ENCODE measurements at regions not wholly inside any gene's neighbourhood (a gene's known extent, or its start where the extent isn't known, plus 50 kb on each side); places are given as distances from the start of the nearest gene placed in this dataset.
"Not testable (repeated sequence)": the region's sequence is repeated elsewhere in the genome, so short reads cannot be mapped to it uniquely, and the experiment has no call there.

DNA sequence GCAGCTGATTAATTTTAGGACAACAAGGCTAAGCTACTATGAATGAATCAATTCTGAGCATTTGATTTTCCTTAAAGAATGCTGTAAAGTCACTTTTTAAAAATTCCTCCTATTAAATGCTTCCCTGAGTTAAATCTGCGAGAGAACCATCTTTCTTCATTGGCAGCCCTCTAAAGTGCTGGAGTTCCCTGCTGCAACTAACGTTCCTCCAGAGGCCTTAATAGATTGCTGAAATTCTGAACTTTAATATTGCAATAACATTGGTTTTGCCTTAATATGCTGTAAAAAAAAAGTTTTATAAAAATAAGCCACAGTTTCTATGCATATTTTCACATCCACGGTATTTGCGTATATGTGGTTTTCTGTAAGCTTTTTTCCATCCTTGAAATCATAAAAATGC is 298.0 kb upstream of the PIK3R1 start:
- no peak for DNase-seq

DNA sequence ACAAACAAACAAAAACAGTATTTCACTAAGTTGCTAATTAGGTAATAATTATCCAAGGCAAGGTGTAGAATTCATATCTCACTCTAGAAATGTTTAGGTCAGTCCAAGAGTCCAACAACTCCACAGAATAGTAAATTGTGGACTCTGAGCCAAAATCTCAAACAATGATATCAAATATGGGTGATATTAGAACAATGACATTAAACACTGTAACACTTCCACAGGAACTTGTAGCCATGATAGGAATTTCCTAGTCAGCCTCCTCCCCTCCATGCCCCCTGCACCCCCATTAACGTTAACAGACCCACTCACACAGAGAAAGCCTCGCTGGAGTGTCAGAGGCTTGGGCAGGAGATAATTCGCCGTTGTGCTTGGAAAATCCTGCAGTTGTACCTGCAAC is 305.0 kb upstream of the PIK3R1 start:
- no peak for DNase-seq

DNA sequence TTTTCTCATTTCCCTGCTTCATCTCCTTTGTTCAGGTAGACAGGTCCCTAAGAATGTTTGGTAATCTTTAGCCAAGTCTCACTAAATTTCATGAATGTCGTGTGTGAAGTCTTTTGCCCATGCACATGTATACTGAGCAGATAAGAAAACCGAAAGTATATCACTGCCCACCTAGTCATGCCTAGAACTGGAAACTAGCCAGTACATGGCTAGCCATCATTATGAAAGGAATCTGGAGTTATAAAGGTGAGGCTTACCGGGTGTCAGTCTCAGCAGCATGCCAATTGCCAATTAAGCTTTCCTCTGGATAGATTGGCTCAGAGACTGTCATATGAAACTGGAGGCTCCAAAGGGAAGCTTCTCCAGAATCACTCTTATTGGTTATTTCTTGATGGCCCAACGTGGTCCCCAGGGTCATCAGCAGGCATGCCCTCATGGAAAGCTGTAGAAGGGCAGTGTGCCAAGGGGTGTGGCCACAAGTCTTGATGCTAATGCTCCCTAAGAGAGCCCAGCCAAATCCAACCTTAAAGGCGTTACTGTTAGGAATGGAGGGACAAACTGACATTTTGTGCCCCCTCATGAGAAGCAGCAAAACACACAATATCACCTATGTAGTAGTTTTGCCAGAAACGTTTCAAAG is 307.3 kb upstream of the PIK3R1 start:
- DNase-seq, result no peak

DNA sequence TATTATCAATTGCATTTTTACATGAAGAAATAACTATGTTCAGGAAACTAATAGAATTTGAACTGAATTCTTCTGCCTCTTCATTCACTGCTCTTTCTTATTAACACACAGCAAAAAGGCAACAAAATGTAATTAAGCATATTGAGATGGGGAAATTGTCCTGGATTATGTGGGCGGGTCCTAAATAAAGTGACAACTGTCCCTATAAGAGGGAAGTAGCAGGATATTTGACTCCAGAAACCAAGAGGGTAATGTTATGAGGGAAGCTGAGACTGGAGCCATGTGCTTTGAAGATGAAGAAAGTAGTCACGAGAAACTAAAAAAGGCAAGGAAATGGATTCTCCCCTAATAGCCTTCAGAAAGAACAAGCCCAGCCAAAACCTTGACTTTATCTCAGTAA is 311.2 kb upstream of the PIK3R1 start:
- no peak for DNase-seq

DNA sequence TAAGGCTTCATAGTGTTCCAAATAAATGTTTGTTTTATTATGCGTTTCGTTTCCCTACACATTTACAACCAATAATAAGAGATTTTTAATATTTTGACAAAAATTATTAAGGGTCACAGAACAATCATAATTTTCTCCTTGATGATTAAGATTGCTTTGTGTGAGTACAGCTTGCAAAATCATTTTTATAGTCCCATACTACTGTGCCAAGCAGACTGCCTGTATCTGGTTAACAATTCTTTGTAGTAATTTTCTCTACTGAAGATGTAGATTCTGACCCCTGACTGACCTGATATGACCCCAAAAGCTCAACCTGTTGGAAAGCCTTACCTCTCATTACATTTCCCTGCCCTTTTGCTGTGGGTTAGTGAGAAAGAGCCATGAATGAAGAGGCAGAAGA is 311.9 kb upstream of the PIK3R1 start:
- no peak for DNase-seq

DNA sequence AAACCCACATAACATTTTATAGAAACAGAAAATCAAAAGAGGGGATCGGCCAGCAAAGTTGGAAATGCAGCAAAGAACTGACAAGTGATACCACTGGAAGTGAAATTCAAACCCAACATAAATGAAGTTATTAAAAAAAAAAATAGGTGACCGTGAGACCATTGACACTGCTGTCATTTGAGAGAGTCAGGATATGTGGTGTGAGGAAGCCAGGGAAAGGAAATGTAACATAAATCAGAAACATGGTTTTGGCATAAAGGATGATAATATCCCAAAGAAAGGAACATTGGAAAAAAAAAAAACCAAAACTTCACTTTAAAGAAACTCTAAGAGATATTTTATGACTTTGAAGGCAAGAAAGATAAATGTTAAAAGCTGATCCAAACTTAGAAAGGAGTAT is 312.4 kb upstream of the PIK3R1 start:
- no peak for DNase-seq

DNA sequence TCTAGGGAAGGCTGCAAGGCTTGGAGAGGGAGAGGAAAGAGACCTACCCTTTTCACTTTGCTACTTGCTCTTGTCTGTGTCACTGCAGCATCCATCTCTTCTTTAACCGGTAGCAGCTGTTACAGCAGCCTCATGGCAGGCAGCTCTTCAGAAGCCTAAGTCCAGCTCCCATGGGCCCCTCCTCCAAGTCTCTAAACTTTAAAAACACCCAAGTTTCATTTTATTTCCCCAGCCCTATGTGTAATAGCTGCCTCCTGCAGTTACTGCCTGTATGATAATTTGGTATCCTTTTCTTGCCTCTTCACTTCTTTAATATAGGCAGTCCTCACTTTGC is 313.1 kb upstream of the PIK3R1 start:
- DNase-seq, result no peak

DNA sequence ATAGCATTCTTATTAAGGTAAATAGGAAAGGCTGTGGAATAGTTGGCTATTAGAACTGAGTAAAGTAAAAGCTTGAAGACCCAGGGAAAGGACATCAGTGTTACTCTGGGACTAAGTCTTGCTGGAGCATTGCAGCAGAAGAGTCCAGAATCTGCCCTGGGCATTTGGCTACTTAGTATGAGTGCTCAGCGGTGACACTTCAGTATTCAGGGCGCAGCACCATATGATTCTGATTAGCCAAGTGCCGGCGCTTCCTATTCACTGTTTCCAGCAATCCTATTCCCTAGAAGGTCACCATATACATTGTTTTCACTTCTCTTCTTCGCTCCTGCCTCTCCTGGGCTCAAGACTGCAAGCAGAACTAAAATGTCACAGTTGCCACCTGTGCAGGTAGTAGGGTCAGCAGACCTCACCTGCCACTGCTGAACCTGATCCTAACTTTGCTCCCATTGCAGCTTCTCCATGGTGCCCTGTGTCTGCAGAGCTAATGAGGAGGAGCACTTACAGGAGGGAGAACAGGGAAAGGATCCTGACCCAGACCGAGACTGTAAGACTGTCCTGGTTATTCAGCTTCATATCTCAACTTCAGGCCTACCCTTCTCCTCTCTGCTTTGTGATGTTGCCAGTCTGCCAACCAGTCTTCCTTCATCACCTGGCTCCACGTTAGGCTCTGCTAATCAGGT is 313.6 kb upstream of the PIK3R1 start:
- no peak for DNase-seq

DNA sequence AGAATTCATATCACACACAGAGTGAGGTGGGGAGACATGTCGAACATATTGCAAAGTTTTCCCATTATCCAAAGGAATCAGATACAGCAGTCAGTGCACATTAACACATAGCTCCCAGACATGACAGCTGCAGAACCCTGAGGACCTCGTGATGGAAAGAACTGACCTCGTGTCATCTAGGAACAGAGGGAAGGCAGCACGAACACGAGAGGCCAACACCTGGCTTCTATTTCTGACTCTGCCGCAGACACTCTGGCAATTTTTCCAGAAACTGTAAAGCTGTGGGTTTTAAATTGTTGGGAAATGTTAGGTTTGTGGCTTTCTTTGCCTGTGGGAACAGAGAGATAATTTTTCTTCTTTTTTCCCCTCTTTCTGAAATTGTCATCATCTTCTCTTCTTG is 315.0 kb upstream of the PIK3R1 start:
- DNase-seq, result no peak

DNA sequence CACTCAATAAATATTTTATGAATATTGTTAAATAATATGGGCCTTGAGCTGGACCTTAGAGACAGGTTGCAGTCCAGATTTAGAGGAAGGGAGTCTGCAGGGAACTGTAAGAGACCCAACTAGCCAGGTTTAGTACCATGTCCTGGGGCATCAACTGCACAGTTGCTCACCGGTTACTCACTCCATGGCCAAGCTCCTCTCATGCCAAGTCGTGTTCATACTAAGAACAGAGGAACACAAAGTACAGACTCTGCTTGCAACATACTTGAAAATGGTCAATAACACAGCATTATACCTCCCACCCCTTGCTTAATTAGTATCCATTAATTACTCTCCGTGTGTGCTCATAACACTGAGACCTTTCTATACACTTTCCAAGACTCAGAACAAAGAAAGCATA is 317.6 kb upstream of the PIK3R1 start:
- no peak for DNase-seq

DNA sequence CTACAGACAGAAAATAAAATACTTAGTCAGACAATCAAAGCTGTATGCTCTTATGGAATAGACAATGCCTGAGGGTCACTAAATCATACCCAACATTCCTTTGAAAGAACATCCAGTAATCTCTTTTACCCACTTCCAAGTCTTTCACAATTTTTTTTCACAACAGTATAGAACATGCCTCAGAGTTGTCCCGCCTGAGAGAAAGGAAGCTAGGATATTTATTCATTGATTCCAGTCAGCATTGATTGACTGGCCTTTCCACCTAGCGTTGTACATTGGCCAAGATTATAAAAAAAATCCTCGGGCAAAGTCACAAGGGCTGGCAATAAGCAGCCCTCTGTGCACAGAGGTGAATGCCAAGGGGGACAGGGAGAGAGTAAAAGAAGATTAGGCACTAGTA is 318.1 kb upstream of the PIK3R1 start:
- no peak for DNase-seq

DNA sequence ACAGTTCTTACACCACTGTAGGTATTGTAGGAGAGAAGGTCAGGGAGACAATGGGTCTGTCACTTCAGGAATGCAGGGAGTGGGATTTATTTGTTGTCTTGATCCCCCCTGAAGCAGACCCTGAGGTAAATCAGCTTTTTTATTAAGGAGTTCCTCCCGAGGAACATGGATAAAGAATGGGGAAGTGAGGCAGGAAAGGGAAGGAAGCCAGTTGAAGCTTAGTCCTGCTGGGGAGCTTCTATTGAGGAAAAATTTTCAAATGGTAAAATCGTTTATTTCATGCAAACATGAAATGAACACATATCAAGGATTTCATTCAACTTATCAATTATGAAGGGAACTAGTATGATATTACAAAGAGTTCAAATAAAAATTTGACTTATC is 318.6 kb upstream of the PIK3R1 start:
- no peak for DNase-seq

DNA sequence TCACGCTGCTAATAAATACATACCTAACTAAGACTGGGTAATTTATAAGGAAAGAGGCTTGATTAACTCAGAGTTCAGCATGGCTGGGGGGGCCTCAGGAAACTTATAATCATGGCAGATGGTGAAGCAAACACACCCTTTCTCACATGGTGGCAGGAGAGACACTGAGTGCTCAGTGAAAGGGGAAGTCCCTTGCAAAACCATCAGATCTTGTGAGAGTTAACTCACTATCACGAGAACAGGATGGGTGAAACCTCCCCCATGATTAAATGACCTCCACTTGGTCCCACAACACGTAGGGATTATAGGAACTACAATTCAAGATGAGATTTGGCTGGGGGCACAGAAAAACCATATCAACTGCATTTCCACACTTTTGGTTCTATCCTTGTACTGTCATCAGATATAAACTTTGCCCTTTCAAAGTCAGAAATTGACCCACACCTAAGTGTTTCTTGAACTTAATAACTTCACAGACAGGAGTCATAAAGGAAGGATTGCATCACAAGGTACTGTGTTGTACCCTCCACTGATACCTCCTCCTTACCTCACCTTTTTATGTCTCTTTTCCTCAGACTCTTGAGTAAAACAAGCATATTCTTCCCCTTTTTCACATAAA is 319.1 kb upstream of the PIK3R1 start:
- DNase-seq, result no peak

DNA sequence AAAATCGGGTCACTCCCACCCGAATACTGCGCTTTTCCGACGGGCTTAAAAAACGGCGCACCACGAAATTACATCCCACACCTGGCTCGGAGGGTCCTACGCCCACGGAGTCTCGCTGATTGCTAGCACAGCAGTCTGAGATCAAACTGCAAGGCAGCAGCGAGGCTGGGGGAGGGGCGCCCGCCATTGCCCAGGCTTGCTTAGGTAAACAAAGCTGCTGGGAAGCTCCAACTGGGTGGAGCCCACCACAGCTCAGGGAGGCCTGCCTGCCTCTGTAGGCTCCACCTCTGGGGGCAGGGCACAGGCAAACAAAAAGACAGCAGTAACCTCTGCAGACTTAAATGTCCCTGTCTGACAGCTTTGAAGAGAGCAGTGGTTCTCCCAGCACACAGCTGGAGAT is 325.7 kb upstream of the PIK3R1 start:
- not testable (repeated sequence) for DNase-seq

DNA sequence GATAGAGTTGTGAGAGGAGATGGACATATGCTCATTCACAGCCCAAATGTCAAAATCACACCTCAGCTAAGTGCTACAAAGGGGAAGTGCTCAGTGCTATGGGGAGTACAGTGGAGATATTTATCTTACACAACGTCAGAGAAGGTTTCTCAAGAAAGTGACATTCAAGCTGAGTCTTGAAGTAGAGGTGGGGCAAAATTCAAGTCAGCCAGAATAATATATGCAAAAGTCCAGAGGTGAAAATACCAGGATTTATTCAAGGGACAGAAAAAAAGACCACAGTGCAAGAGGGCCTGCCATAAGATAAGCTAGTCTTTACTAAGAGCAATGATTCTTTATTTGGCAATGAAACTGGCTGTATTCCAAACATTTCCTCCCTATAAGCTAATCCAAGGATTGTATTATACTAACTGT is 327.8 kb upstream of the PIK3R1 start:
- no peak for DNase-seq

DNA sequence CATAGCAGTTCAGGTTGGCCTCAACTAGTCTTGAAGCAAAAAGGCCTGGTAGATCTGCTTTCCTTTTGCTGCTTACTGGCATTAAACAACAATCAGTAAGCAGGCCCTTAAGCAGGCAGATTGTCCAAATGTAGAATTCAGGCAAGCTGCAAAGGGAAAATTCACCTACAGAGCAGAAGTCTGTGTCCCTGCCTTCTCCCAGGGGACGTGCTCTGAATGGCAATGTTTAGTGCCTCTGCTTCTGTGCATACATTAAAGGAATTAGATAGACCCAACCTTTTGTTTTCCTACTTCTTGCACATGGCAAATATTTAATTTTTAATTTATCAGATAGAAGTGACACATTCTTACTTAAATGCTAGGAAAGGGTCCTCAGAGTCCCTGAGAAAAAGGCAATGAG is 328.8 kb upstream of the PIK3R1 start:
- no peak for DNase-seq

DNA sequence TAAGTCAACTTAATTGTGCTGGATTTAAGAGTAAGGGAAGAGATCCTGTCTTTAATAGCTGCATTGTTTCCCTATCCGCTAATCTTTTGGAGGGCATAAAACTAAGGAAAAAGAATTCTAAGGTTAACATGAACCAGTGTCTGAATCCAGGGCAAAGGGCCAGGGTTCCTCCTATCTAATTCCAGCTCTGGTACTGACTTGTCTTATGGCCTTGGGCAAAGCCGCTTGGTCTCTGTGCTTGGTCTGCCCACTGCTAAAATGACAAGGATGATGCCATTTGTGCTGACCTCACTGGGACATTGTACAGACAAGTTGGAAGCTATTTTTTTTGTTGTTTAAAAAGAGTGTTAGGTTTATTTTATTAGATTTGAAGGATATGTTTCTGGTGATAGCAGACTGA is 334.7 kb upstream of the PIK3R1 start:
- no peak for DNase-seq

DNA sequence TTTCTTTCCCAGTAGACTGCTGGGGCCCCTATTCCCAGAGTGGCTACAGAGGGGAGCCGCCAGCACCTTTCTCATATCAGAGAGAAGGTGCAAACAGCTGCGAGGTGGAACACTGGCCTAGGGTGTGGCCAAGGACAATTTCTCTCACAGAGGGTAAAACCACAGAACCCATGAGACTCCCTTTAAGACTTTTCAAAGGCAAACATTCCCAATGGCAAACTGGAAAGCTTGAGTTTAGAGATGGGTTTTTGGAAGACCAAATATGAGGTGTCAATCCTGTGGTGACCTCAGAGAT is 335.1 kb upstream of the PIK3R1 start:
- no peak for DNase-seq

DNA sequence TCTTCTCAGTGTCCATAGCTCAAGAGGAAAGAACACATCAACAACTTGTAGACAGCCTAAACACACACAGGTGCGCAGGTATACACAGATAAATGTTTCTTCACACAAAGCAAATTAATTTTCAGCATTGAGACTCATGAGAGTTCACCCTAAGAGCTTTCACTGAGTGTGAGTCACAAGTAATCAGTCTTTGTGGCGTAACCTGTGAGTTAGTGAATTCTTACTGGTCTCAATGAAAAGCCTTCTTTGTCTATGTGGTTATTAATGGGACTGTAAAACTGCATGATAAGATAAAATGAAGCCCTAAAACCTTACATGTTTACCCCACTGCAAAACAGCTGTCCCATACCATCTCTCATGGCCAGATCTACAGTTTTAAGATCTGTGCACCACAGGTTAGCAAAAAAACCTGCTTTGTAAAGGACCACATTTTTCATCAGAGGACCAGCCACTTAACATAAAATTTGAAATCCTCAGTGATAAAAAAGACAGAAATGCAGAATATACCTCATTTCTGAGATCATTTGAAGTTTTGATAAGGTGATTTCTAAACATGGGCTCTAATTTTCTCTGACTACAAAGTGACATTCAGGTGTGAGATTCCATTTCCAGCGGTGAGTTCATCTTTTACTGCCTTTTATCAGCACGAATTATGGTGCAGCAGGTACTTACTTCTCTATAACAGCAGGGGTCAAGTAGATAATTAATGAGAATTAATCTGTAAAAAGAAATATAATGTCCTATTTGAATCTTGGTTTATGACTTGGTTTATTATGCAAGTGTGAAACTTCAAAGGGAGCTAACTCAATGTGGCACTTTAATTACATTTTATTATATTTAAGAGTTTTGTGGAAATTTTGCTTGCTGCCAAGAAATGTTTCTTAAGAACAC is 335.7 kb upstream of the PIK3R1 start:
- no peak for DNase-seq

DNA sequence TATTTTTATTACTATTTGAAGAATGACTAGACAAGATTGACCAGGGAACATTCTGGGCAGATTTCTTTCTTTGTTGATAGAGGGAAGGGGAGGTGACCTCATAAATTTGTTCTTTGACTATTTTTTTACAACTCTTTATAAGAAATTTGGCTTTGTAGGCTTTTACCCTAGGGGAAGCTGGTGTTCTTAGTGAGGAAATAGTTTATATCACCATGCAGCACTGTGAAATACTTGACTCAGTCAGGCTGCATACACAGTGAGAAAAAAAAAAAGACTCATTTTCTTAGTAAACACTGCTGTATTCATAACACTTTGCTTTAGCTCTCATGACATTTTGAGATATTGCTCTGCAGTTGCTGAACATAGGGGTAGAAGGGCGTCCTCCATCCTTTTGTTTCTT is 336.6 kb upstream of the PIK3R1 start:
- no peak for DNase-seq

DNA sequence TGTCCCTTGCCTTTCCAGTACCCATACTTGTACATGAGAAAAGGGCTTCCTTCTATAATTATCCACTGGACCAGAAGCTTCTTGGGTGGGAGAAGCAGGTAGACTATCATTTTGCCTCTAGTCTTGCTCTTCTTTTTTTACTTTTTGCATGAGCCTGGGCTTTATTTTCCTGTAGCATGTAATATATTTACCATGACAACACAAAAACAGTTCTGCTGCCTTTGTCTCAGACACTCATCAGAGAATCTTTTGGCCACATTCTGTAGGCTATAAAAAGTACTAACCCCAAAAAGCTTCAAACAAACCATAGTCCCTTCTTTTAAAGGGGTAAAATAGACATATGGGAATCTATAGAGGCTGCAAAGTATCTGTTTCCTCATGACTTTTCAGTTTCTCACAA is 339.2 kb upstream of the PIK3R1 start:
- DNase-seq, result no peak

DNA sequence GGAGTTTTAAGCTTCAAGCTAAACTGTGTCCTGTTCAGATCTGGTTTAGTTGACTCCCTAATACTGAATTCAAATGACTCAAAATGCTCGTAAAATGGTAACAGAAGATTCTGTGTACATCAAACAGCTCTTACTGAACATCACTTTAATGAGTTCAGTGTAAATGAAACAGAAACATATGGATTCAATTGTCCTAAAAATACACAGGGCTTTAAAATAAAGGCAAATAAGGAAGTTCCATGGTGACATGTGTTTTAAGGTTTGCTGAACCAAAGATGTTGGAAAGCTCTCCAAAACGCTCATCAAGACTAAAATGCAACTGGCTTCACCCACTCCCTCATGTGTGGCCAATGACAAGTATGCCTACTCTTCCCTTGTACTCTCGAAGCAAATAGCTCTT is 340.0 kb upstream of the PIK3R1 start:
- no peak for DNase-seq

DNA sequence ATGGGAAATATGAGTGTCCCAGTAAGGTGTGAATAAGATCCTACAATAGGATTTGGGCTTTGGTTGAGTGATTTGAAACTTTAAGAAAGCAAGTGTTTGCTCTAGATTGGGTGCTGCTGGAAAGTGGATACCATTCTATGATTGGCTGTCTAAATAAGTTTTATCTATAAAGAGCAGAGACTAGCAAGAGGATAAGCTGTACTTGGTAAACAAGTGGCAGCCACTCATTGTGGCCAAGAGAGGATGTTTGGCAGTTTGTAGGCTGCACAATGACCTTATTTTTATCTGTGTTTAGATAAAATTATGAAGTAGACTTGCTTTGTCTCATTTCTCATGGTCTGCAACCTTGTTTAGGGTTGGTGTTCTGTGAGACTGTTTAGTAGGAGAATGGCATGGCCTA is 341.6 kb upstream of the PIK3R1 start:
- DNase-seq, result no peak

DNA sequence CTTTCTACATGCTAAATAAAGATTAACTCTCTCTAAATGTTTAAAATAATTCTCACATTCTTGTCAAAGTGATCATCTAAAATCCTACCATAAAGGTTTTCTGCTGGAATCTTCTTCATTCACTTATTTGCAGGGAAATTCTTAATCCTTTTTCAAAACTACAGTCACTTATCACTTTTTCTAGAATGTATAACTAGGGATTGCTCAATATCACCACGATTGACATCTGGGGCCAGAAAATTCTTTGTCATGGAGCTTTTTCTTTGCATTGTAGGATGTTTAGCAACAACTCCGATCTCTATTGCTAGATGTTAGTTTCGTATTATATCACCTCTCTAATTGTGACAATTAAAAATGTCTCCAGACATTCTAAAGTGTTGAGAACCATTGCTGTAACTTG is 344.9 kb upstream of the PIK3R1 start:
- no peak for DNase-seq
